ENCODE measurements at regions not wholly inside any gene's neighbourhood (a gene's known extent, or its start where the extent isn't known, plus 50 kb on each side); places are given as distances from the start of the nearest gene placed in this dataset.
"Not testable (repeated sequence)": the region's sequence is repeated elsewhere in the genome, so short reads cannot be mapped to it uniquely, and the experiment has no call there.

- H3K36me3 ChIP-seq (replicated peaks in 1 of 2; ENCODE audit: control extremely low read depth in 1 of 2, control insufficient read depth in 1 of 2, extremely low read depth in 1 of 2, insufficient read depth in 2 of 2, low read length in 1 of 2); intact Hi-C loops (cut with micrococcal nuclease); H3K9me3 ChIP-seq (ENCODE audit: control extremely low read depth in 1 of 3, control insufficient read depth in 2 of 3, insufficient read depth in 1 of 3, low read length in 2 of 3); H3K4me1 ChIP-seq (ENCODE audit: control insufficient read depth in 2 of 2, insufficient read depth in 2 of 2, low read length in 2 of 2); H3K4me3 Mint-ChIP-seq; H3K4me1 Mint-ChIP-seq; H3K9me3 Mint-ChIP-seq (ENCODE audit: insufficient read depth); H3K79me2 ChIP-seq (ENCODE audit: control insufficient read depth, insufficient read depth, low read length); H3K27me3 ChIP-seq (replicated peaks in 1 of 4; ENCODE audit: control extremely low read depth in 1 of 4, control insufficient read depth in 3 of 4, insufficient read depth in 4 of 4, low read length in 3 of 4); H3K27ac ChIP-seq (ENCODE audit: low read length in 2 of 2); H3K4me3 ChIP-seq (ENCODE audit: control extremely low read depth in 1 of 5, extremely low read depth in 1 of 5, insufficient read depth in 1 of 5, low read depth in 2 of 5, low read length in 4 of 5); CTCF ChIA-PET; ATAC-seq (ENCODE audit: low read depth); POLR2A ChIA-PET; H3K9ac ChIP-seq (ENCODE audit: low read length); H3K27me3 Mint-ChIP-seq; H2AFZ ChIP-seq (ENCODE audit: insufficient read depth, low read depth, low read length, poor library complexity, severe bottlenecking); H3K4me2 ChIP-seq (replicated peaks; ENCODE audit: low read depth, low read length, poor library complexity, severe bottlenecking); H4K20me1 ChIP-seq (ENCODE audit: control insufficient read depth, insufficient read depth, low read length, poor library complexity, severe bottlenecking); H3K27ac Mint-ChIP-seq; DNase-seq: not testable (repeated sequence)
- no CpG with 5 or more reads among the region's 3 CpGs for WGBS (ENCODE audit: insufficient coverage)
These were observed 60.0 kb upstream of the GPC3 start for GRCh38 chrX:134045372-134045771.

- CTCF ChIA-PET; H2AFZ ChIP-seq (ENCODE audit: insufficient read depth, low read depth, low read length, poor library complexity, severe bottlenecking); H3K4me2 ChIP-seq (replicated peaks; ENCODE audit: low read depth, low read length, poor library complexity, severe bottlenecking); DNase-seq; H3K4me1 Mint-ChIP-seq; H3K9me3 ChIP-seq (ENCODE audit: control extremely low read depth in 1 of 3, control insufficient read depth in 2 of 3, insufficient read depth in 1 of 3, low read length in 2 of 3); H3K9me3 Mint-ChIP-seq (ENCODE audit: insufficient read depth); H3K4me1 ChIP-seq (ENCODE audit: control insufficient read depth in 2 of 2, insufficient read depth in 2 of 2, low read length in 2 of 2); POLR2A ChIA-PET; H3K27me3 ChIP-seq (replicated peaks in 1 of 4; ENCODE audit: control extremely low read depth in 1 of 4, control insufficient read depth in 3 of 4, insufficient read depth in 4 of 4, low read length in 3 of 4); H3K27me3 Mint-ChIP-seq; intact Hi-C loops (cut with micrococcal nuclease); H4K20me1 ChIP-seq (ENCODE audit: control insufficient read depth, insufficient read depth, low read length, poor library complexity, severe bottlenecking); H3K27ac Mint-ChIP-seq; H3K4me3 ChIP-seq (ENCODE audit: control extremely low read depth in 1 of 5, extremely low read depth in 1 of 5, insufficient read depth in 1 of 5, low read depth in 2 of 5, low read length in 4 of 5); H3K36me3 ChIP-seq (replicated peaks in 1 of 2; ENCODE audit: control extremely low read depth in 1 of 2, control insufficient read depth in 1 of 2, extremely low read depth in 1 of 2, insufficient read depth in 2 of 2, low read length in 1 of 2); H3K4me3 Mint-ChIP-seq; H3K79me2 ChIP-seq (ENCODE audit: control insufficient read depth, insufficient read depth, low read length); ATAC-seq (ENCODE audit: low read depth); H3K27ac ChIP-seq (ENCODE audit: low read length in 2 of 2); H3K9ac ChIP-seq (ENCODE audit: low read length): not testable (repeated sequence)
- no CpG with 5 or more reads among the region's 3 CpGs for WGBS (ENCODE audit: insufficient coverage)
These were observed 81.7 kb upstream of the GPC3 start for GRCh38 chrX:134067107-134067506.

GRCh38 chrX:134071899-134072298 is 86.5 kb upstream of the GPC3 start:
- H3K79me2 ChIP-seq (ENCODE audit: control insufficient read depth, insufficient read depth, low read length); H3K4me3 Mint-ChIP-seq; H3K27me3 Mint-ChIP-seq: not testable (repeated sequence)

More at GRCh38 chrX:134071899-134072298, 86.5 kb upstream of the GPC3 start:
- H3K27ac ChIP-seq (ENCODE audit: low read length in 2 of 2); H3K9me3 Mint-ChIP-seq (ENCODE audit: insufficient read depth); H3K27ac Mint-ChIP-seq; POLR2A ChIA-PET; DNase-seq; H3K9ac ChIP-seq (ENCODE audit: low read length); ATAC-seq (ENCODE audit: low read depth); H3K36me3 ChIP-seq (replicated peaks in 1 of 2; ENCODE audit: control extremely low read depth in 1 of 2, control insufficient read depth in 1 of 2, extremely low read depth in 1 of 2, insufficient read depth in 2 of 2, low read length in 1 of 2); H3K27me3 ChIP-seq (replicated peaks in 1 of 4; ENCODE audit: control extremely low read depth in 1 of 4, control insufficient read depth in 3 of 4, insufficient read depth in 4 of 4, low read length in 3 of 4); H2AFZ ChIP-seq (ENCODE audit: insufficient read depth, low read depth, low read length, poor library complexity, severe bottlenecking); H3K9me3 ChIP-seq (ENCODE audit: control extremely low read depth in 1 of 3, control insufficient read depth in 2 of 3, insufficient read depth in 1 of 3, low read length in 2 of 3); H3K4me3 ChIP-seq (ENCODE audit: control extremely low read depth in 1 of 5, extremely low read depth in 1 of 5, insufficient read depth in 1 of 5, low read depth in 2 of 5, low read length in 4 of 5); intact Hi-C loops (cut with micrococcal nuclease); H3K4me1 Mint-ChIP-seq; H4K20me1 ChIP-seq (ENCODE audit: control insufficient read depth, insufficient read depth, low read length, poor library complexity, severe bottlenecking); H3K4me1 ChIP-seq (ENCODE audit: control insufficient read depth in 2 of 2, insufficient read depth in 2 of 2, low read length in 2 of 2); CTCF ChIA-PET; H3K4me2 ChIP-seq (replicated peaks; ENCODE audit: low read depth, low read length, poor library complexity, severe bottlenecking): not testable (repeated sequence)
- no CpG with 5 or more reads among the region's 6 CpGs for WGBS (ENCODE audit: insufficient coverage)
